Hepatocyte (in vitro differentiated cells): ENCODE measurements at regions not wholly inside any gene's neighbourhood (a gene's known extent, or its start where the extent isn't known, plus 50 kb on each side); places are given as distances from the start of the nearest gene placed in this dataset.

ENCODE experiments used
- DNase-seq: peaks from one replicate; pipeline ENCODE4 v3.0.0-alpha.2; 2016; ENCODE audit warnings: low spot score
- H2AFZ ChIP-seq: fragments of 200-600 bp; sonication (generic); 2 replicates; pipeline ENCODE4 v1.6.0; 2016; ENCODE audit warnings: antibody characterized with exemption, mild to moderate bottlenecking
- H3K27ac ChIP-seq: fragments of 200-600 bp; sonication (generic); 2 replicates; pipeline ENCODE4 v1.5.1; 2016; ENCODE audit warnings: mild to moderate bottlenecking
- H3K27me3 ChIP-seq: fragments of 200-600 bp; sonication (generic); 2 replicates; pipeline ENCODE4 v1.6.1; 2016
- H3K36me3 ChIP-seq: fragments of 200-600 bp; sonication (generic); replicated peaks from 2 replicates; pipeline ENCODE4 v1.5.1; 2016; ENCODE audit warnings: low read depth; ENCODE audit not compliant: insufficient read depth
- H3K4me1 ChIP-seq: fragments of 200-600 bp; sonication (generic); 2 replicates; pipeline ENCODE4 v1.5.1; 2016; ENCODE audit warnings: mild to moderate bottlenecking, moderate library complexity; ENCODE audit not compliant: insufficient read depth
- H3K4me2 ChIP-seq: fragments of 200-600 bp; sonication (generic); 2 replicates; pipeline ENCODE4 v1.6.0; 2016
- H3K4me3 ChIP-seq: fragments of 200-600 bp; sonication (generic); 2 replicates; pipeline ENCODE4 v1.5.1; 2016; ENCODE audit warnings: mild to moderate bottlenecking
- H3K79me2 ChIP-seq: fragments of 200-600 bp; sonication (generic); 2 replicates; pipeline ENCODE4 v1.6.0; 2017; ENCODE audit warnings: mild to moderate bottlenecking
- H3K9me2 ChIP-seq: fragments of 200-600 bp; sonication (generic); replicated peaks from 2 replicates; pipeline ENCODE4 v1.6.0; 2017; ENCODE audit warnings: mild to moderate bottlenecking; ENCODE audit not compliant: insufficient read depth
- H3K9me3 ChIP-seq: fragments of 200-600 bp; sonication (generic); 2 replicates; pipeline ENCODE4 v1.5.1; 2016; ENCODE audit warnings: low read depth, mild to moderate bottlenecking
- H4K20me1 ChIP-seq: fragments of 200-600 bp; sonication (generic); 2 replicates; pipeline ENCODE4 v1.6.0; 2016; ENCODE audit warnings: mild to moderate bottlenecking; ENCODE audit not compliant: insufficient read depth, poor library complexity, severe bottlenecking
- CTCF ChIP-seq: fragments of 200-600 bp; sonication (generic); IDR thresholded peaks from 2 replicates; pipeline ENCODE4 v1.5.1; 2016; ENCODE audit warnings: antibody characterized with exemption, mild to moderate bottlenecking; ENCODE audit not compliant: poor library complexity
- EZH2 ChIP-seq: fragments of 200-600 bp; sonication (generic); IDR thresholded peaks from 2 replicates; pipeline ENCODE4 v1.6.1; 2016; ENCODE audit warnings: antibody characterized with exemption, mild to moderate bottlenecking, borderline replicate concordance
- EZH2phosphoT487 ChIP-seq: fragments of 200-600 bp; sonication (generic); IDR thresholded peaks from one replicate; pipeline ENCODE4 v1.6.1; 2018; ENCODE audit warnings: antibody characterized with exemption, mild to moderate bottlenecking, low read depth, moderate library complexity; ENCODE audit not compliant: unreplicated experiment, severe bottlenecking
- WGBS: methylation state at CpG from one replicate; pipeline ENCODE4 v1.1.6; 2016; ENCODE audit warnings: low lambda C conversion rate; ENCODE audit errors: missing lambda C conversion rate; 5-methylcytosine and 5-hydroxymethylcytosine counted together

- Histone ChIP-seq H3K27me3 (no peaks in the 10 kb centered on the region), H3K4me2 (no peak overlapping the region), H3K9me3 (no peaks in the 10 kb centered on the region), H3K36me3 (no peaks in the 10 kb centered on the region), H4K20me1 (no peaks in the 10 kb centered on the region), H3K4me1 (no peaks in the 10 kb centered on the region), H3K27ac (no peak overlapping the region), H3K4me3 (no peak overlapping the region), H2AFZ (no peak overlapping the region), H3K9me2 (no peaks in the 10 kb centered on the region), H3K79me2 (no peaks in the 10 kb centered on the region)
- 91% methylated on average over 7 of the region's 7 CpGs for WGBS
- no peak for DNase-seq
- no peak for TF ChIP-seq EZH2phosphoT487
- TF ChIP-seq EZH2, result no peak
- no peak for TF ChIP-seq CTCF
Observed at GRCh38 chr2:12097859-12098258, 351.4 kb downstream of the LPIN1 start.

DNA sequence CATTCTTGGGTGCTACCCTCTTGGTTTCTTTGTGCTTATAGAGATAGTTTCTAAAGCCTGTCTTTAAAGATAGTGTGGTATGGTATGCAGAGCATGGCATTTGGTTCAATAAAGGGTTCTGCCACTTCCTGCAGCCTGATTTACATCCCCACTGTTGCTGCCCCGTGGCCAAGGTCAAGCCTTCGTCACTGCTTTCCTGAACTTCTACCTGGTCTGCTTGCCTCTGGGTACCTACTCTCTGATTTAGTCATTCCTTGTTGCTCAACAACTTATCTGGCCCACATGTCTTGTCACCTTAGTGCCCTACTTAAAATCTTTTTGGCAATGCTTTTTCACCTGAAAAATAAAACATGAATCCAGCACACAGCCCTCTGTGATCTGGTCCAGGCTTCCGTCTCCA is 352.9 kb downstream of the LPIN1 start:
- no peak overlapping the region for H2AFZ ChIP-seq
- no peak overlapping the region for H3K4me3 ChIP-seq
- no peaks in the 10 kb centered on the region for H4K20me1 ChIP-seq
- H3K79me2 ChIP-seq, result no peaks in the 10 kb centered on the region
- 88% methylated on average over 3 of the region's 3 CpGs for WGBS
- TF ChIP-seq EZH2 (no peak), EZH2phosphoT487 (no peak), CTCF (no peak)
- H3K9me3 ChIP-seq, result no peaks in the 10 kb centered on the region
- no peaks in the 10 kb centered on the region for H3K4me1 ChIP-seq
- no peak for DNase-seq
- no peak overlapping the region for H3K27ac ChIP-seq
- no peaks in the 10 kb centered on the region for H3K9me2 ChIP-seq
- no peak overlapping the region for H3K4me2 ChIP-seq
- no peaks in the 10 kb centered on the region for H3K36me3 ChIP-seq
- H3K27me3 ChIP-seq, result no peaks in the 10 kb centered on the region

DNA sequence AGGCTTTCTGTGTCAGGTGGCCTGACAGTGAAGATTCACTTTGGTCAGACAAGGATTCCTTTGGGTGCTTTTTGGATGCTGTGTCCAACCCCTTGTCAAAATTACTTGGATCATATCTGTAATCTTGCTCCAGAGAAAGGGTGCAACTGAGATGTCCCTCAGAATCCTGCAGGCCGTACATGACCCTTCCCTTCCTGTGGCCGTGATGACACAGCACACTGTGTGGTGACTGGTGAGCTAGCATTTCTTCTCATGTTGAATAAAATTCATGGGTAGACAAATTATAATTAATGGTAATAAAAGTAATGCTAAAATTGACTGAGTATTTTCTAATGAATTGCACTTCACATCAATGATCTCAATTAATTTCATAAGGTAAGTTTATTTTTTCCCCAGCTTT is 356.2 kb downstream of the LPIN1 start:
- H3K4me1 ChIP-seq, result no peaks in the 10 kb centered on the region
- no peaks in the 10 kb centered on the region for H3K9me3 ChIP-seq
- 92% methylated on average over 2 of the region's 2 CpGs for WGBS
- H3K79me2 ChIP-seq, result no peaks in the 10 kb centered on the region
- no peak overlapping the region for H3K27ac ChIP-seq
- TF ChIP-seq EZH2 (no peak), EZH2phosphoT487 (no peak), CTCF (no peak)
- DNase-seq, result no peak
- H3K4me2 ChIP-seq, result no peak overlapping the region
- no peaks in the 10 kb centered on the region for H3K36me3 ChIP-seq
- H2AFZ ChIP-seq, result no peak overlapping the region
- no peaks in the 10 kb centered on the region for H4K20me1 ChIP-seq
- no peak overlapping the region for H3K4me3 ChIP-seq
- no peaks in the 10 kb centered on the region for H3K9me2 ChIP-seq
- no peaks in the 10 kb centered on the region for H3K27me3 ChIP-seq

GRCh38 chr2:12105180-12105579 is 358.7 kb downstream of the LPIN1 start:
- WGBS, result 88% methylated on average over 10 of the region's 10 CpGs
- TF ChIP-seq EZH2 (no peak), EZH2phosphoT487 (no peak), CTCF (no peak)
- Histone ChIP-seq H3K27ac (no peak overlapping the region), H3K9me2 (no peaks in the 10 kb centered on the region), H3K36me3 (no peaks in the 10 kb centered on the region), H3K4me2 (no peak overlapping the region), H3K79me2 (no peaks in the 10 kb centered on the region), H3K4me1 (no peaks in the 10 kb centered on the region), H3K4me3 (no peak overlapping the region), H3K27me3 (no peaks in the 10 kb centered on the region), H2AFZ (no peak overlapping the region), H3K9me3 (no peaks in the 10 kb centered on the region), H4K20me1 (no peaks in the 10 kb centered on the region)
- DNase-seq, result no peak
